ENCODE measurements at regions not wholly inside any gene's neighbourhood (a gene's known extent, or its start where the extent isn't known, plus 50 kb on each side); places are given as distances from the start of the nearest gene placed in this dataset.

- TF ChIP-seq ZNF592 (IDR thresholded peaks at IDR 0.05) (no peak), PML (IDR thresholded peaks at IDR 0.05; ENCODE audit: low read length) (no peak), NBN (IDR thresholded peaks at IDR 0.05) (no peak), RFX5 (IDR thresholded peaks at IDR 0.05; ENCODE audit: low read depth, low read length) (no peak), ZBTB11 (CRISPR knock-in tag; IDR thresholded peaks at IDR 0.05) (no peak), TCF3 (IDR thresholded peaks at IDR 0.05; ENCODE audit: borderline replicate concordance, insufficient read depth, low read depth, low read length) (no peak), ELK1 (IDR thresholded peaks at IDR 0.05; ENCODE audit: low read depth, low read length) (no peak)
Measured at GRCh38 chr12:19005257-19005801, 124.2 kb upstream of the PLEKHA5 start (continued).

Data from GM12878 (cell line).